Kidney epithelial cell (primary cell): ENCODE measurements at regions not wholly inside any gene's neighbourhood (a gene's known extent, or its start where the extent isn't known, plus 50 kb on each side); places are given as distances from the start of the nearest gene placed in this dataset.

Experiments used
- DNase-seq: peaks from one replicate; pipeline ENCODE4 v3.0.0-alpha.2; 2010; ENCODE audit warnings: low read depth
- H3K27me3 ChIP-seq: 2 replicates; pipeline ENCODE4 v1.6.0; 2011; ENCODE audit warnings: low read length; ENCODE audit not compliant: control insufficient read depth, insufficient read depth
- H3K36me3 ChIP-seq: 2 replicates; pipeline ENCODE4 v1.5.1; 2011; ENCODE audit warnings: low read length; ENCODE audit not compliant: control insufficient read depth, insufficient read depth
- H3K4me3 ChIP-seq: 2 replicates; pipeline ENCODE4 v1.5.1; 2011; ENCODE audit warnings: low read depth, mild to moderate bottlenecking, control low read depth, low read length
- TF ChIP-seq, protein P1 (sequence below): IDR thresholded peaks from 2 replicates; pipeline ENCODE4 v1.5.1; 2011; ENCODE audit warnings: mild to moderate bottlenecking, moderate library complexity, low read length, control low read depth, inconsistent platforms; ENCODE audit not compliant: insufficient read depth, poor library complexity, severe bottlenecking

DNA sequence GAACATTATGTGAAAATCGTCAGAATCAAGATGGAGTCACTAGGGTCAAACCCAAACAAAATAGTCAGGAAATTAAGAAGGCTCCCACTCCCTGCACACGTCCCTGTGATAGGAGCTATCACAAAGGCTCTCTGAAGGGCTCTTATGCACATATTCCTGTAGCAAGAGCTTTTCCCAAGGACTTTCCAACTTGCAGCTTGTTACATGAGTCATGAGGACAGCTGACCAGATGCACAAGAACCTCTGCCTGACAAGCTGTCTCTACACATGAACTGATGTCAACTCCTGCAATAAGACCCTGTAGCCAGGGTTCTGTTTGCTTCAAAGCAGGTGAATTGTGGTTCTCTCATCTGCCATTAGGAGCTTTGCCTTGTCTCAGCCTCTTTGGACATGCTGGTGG is 122.4 kb downstream of the OLFM1 start:
- Histone ChIP-seq H3K4me3 (no peak overlapping the region), H3K36me3 (no peaks in the 10 kb centered on the region), H3K27me3 (no peaks in the 10 kb centered on the region)
- TF ChIP-seq, protein P1, sequence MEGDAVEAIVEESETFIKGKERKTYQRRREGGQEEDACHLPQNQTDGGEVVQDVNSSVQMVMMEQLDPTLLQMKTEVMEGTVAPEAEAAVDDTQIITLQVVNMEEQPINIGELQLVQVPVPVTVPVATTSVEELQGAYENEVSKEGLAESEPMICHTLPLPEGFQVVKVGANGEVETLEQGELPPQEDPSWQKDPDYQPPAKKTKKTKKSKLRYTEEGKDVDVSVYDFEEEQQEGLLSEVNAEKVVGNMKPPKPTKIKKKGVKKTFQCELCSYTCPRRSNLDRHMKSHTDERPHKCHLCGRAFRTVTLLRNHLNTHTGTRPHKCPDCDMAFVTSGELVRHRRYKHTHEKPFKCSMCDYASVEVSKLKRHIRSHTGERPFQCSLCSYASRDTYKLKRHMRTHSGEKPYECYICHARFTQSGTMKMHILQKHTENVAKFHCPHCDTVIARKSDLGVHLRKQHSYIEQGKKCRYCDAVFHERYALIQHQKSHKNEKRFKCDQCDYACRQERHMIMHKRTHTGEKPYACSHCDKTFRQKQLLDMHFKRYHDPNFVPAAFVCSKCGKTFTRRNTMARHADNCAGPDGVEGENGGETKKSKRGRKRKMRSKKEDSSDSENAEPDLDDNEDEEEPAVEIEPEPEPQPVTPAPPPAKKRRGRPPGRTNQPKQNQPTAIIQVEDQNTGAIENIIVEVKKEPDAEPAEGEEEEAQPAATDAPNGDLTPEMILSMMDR = no peak
- DNase-seq = no peak

DNA sequence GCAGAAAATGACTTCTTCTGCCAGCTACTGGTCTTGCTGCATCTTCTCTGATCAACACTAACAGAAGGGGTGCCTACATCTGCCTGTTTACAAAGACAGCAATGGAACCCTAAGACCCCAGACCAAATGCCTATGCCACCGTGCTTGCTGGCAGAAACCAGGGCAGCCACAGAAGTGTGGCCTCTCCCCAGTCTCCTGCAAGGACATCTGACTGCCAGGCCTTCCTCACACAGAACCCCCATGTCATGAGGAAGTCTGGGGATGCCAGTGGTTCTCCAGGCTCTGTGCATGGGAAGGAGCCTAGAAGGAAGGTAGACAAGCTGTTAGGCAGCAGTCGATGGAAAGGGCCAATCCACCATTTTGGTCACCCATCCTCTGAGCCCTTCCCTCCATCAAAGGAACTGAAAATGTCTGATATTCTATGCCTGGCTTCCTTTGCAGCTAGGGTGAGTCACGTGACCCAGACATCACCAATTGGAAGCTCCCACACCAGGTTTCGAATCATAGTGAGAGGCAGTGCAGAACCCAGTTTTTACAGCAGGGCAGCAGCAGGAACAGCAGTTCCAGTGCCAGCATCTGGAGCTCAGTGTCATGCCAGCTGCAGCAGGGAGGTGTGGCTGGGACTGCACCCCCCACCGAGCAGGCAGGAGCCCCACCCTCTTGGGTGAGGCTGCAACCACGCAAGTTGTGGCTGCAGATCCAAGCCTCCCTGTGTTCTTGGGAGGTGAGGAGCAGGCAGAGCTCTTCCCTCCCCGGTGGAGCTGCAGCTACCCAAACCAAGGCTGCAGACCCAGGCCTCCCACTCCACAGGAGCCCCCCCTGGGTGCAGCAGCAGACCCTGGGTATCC is 123.4 kb downstream of the OLFM1 start:
- Histone ChIP-seq H3K4me3 (no peak overlapping the region), H3K36me3 (no peaks in the 10 kb centered on the region), H3K27me3 (no peaks in the 10 kb centered on the region)
- no peak for DNase-seq
- TF ChIP-seq, protein P1 = no peak

DNA sequence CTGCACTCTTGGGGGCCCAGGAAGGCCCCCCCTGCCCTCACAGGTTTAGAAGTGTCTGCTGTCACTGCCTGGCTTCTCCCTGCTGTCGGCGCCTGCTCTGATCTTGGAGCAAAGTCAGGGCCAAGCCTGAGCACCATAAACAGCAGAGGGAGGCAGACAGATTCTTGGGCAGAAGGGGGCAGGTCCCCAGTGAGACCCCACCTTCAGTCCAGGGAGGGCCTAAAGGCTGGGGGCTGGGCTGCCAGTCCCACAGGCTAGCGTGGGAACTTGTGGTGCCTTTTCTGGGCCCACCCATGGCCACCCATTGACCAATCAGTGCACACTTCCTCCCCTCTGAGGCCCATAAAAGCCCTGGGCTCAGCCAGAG is 124.0 kb downstream of the OLFM1 start:
- no peaks in the 10 kb centered on the region for H3K36me3 ChIP-seq

DNA sequence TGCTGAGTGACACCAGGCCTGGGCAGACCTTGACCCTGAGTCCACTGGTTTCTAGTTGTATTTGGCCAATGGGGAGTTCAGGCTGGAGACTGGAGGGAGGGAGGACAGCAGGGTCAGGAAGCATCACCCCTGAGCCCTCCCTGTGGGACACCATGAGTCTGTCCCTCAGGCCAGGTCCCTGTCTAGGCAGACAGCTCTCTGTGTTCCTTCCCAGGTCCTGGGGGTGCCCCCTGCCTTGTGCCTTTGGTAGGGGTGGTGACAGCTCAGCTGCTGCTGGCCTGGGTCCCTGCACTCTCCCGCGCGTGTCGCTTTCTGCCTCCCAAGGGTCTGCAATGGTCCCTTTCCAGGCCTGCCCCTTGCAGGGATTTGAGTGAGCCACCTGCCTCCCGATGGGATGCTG is 125.5 kb downstream of the OLFM1 start:
- H3K27me3 ChIP-seq = peaks cover 3% of the 10 kb centered on the region
- TF ChIP-seq, protein P1 = no peak
- DNase-seq = no peak
- H3K4me3 ChIP-seq = no peak overlapping the region
- no peaks in the 10 kb centered on the region for H3K36me3 ChIP-seq

More for the DNA sequence above, 124.0 kb downstream of the OLFM1 start:
- Histone ChIP-seq H3K27me3 (no peaks in the 10 kb centered on the region), H3K4me3 (no peak overlapping the region)
- DNase-seq = no peak
- TF ChIP-seq, protein P1 = no peak

DNA sequence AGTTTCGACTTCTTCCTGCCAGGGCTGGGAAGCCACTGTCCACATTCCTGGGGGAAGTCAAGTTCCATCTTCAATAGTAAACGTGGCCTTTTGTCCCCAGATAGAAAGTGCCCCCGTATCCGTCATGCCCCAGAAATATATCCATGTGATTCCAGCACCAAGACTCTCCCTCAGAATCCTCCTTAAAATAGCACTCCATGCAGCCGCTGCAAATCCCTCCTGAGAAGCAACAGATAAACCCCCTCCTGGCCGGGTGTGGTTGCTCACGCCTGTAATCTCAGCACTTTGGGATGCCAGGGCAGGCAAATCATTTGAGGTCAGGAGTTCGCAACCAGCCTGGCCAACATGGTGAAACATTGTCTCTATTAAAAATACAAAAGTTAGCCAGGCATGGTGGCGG is 126.1 kb downstream of the OLFM1 start:
- TF ChIP-seq, protein P1 = no peak
- Histone ChIP-seq H3K4me3 (no peak overlapping the region), H3K27me3 (peaks cover 4% of the 10 kb centered on the region), H3K36me3 (no peaks in the 10 kb centered on the region)
- DNase-seq = no peak

DNA sequence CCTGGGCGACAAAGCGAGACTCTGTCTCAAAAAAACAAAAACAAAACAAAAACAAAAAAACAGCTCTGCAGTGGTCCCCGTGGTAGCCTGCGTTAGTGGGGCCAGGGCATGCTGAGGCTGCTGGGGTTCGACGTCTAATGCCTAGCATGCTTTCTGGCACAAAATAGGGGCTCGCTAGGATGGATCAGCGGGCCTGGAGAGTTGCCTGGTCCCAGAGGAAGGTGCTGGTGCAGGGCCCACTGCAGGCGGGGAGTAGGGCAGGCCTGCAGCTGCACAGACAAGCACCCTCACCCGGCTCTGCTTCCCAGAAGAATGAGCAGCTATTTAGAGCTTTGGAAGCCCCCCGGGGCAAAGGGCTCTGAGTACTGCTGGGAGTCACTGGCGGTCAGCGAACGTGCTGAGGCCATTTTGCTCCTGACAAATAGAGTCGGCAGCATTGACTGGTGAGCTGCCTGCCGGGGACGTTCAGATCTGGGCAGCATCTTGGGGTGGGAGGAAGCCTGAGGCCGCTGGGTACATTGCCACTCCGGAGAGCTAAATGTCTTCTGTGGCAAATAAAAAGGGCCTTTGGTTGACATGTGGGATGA is 126.7 kb downstream of the OLFM1 start:
- Histone ChIP-seq H3K36me3 (no peaks in the 10 kb centered on the region), H3K27me3 (peaks cover 4% of the 10 kb centered on the region), H3K4me3 (no peak overlapping the region)
- TF ChIP-seq, protein P1 = no peak
- DNase-seq = no peak
